22Rv1 (cell line): ENCODE measurements at regions not wholly inside any gene's neighbourhood (a gene's known extent, or its start where the extent isn't known, plus 50 kb on each side); places are given as distances from the start of the nearest gene placed in this dataset.

Source experiments
- H3K27ac ChIP-seq: fragments of 450-650 bp; 2 replicates; pipeline ENCODE4 v1.5.1; 2017
- ZFX ChIP-seq: fragments of 450-650 bp; IDR thresholded peaks from 2 replicates; pipeline ENCODE4 v1.6.1; 2017; ENCODE audit warnings: antibody characterized with exemption, borderline replicate concordance
- TF ChIP-seq, protein P1 (sequence below): fragments of 450-650 bp; IDR thresholded peaks from 2 replicates; pipeline ENCODE4 v1.5.1; 2017; ENCODE audit warnings: mild to moderate bottlenecking

DNA sequence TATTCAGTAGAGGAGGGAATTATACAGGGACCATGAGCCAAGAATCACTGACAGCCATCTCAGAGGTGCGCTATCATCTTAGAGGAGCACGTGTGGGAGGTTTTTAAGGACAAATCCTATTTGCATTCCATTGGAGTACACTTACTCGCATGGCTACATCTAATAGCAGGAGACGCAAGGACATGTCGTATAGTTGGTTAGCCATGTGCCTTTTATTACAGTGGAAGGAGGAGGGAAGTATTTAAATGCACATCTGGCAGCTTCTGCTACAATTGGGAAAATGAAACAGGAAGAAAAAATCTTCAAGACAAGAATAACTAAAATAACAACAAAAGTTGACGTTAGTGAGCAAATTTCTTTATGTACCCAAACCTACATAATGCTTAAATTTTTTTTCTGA is 86.5 kb upstream of the UGP2 start:
- H3K27ac ChIP-seq = no peak overlapping the region
- no peak for TF ChIP-seq ZFX
- TF ChIP-seq, protein P1, sequence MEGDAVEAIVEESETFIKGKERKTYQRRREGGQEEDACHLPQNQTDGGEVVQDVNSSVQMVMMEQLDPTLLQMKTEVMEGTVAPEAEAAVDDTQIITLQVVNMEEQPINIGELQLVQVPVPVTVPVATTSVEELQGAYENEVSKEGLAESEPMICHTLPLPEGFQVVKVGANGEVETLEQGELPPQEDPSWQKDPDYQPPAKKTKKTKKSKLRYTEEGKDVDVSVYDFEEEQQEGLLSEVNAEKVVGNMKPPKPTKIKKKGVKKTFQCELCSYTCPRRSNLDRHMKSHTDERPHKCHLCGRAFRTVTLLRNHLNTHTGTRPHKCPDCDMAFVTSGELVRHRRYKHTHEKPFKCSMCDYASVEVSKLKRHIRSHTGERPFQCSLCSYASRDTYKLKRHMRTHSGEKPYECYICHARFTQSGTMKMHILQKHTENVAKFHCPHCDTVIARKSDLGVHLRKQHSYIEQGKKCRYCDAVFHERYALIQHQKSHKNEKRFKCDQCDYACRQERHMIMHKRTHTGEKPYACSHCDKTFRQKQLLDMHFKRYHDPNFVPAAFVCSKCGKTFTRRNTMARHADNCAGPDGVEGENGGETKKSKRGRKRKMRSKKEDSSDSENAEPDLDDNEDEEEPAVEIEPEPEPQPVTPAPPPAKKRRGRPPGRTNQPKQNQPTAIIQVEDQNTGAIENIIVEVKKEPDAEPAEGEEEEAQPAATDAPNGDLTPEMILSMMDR = no peak

DNA sequence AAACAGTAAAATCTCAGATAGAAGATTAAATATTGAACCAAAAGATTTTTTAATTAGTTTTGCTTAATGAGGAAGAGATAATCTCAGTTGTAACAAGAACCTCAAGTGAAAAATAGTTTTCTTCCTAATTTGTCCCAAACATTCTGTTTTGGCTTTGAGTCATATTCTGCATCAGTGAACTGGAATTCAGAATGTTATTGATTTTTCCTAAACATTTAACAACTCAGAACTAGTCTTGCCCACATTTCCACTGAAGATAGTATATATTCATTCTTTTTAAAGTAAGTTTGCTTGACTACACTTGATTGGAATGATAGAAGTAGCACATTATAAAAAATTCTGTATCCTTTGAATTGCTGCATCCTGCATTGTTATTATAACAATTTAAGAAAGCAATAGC is 85.7 kb upstream of the UGP2 start:
- no peak overlapping the region for H3K27ac ChIP-seq
- TF ChIP-seq ZFX = no peak
- TF ChIP-seq, protein P1 = no peak

DNA sequence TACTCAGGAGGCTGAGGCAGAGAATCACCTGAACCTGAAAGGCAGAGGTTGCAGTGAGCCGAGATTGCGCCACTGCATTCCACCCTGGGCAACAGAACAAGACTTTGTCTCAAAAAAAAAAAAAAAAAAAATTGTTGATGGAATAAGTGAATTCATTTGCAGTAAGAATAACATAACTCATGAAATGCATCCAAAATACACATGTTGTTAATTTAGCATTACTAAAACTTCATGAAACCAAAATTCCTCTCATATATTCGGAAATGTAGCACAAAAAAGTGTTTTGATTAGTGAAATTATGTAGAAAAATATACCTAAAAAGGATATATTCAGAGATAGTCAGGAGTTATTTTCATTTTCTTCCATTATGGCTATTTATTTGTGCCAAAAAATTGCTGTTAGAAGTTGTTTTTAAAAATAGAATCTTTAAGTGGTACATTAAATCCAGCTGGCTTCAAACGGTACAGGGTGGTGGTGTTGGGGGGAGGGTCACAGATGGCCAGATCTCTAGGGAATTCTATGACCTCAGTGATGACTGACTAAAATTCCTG is 78.2 kb upstream of the UGP2 start:
- TF ChIP-seq, protein P1 = no peak
- TF ChIP-seq ZFX = no peak
- H3K27ac ChIP-seq = no peak overlapping the region

DNA sequence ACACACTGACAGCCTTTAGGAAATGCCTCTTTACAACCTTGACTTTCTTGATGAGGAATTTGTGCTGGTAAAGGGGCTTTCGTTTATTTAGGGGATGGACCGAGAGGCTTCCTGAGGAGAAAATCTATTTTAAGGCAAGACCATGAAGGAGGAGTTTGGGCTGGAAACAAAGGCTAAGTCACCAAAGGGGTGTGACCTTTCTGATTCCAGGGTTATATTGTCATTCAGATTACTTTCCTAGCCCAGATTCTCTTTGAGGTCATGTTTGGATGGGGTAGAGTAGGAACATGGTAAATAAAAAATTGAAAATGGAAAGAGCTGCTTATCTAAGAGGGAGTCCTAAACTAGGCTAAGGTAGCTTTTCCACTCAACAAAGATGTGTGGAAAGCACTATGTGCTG is 77.1 kb upstream of the UGP2 start:
- TF ChIP-seq ZFX = no peak
- TF ChIP-seq, protein P1 = no peak
- H3K27ac ChIP-seq = no peak overlapping the region

DNA sequence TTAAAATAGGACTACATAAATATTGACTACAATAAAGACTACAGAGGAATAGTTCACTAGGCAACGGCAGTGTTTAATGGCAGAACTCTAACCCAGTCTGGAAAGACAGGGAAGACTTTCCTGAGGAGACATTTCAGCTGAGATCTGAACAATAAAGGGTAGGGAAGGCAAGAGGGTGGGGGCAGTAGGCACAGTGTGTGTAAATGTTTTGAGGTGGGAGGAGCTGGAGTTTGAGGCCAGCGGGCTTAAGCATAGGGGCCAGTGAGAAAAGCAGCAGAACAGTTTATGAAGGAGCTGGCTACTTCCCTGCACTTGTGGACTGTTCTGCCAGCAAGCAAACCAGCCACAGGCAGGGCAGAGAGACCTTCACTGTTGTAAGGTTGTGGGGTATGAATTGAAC is 76.6 kb upstream of the UGP2 start:
- no peak for TF ChIP-seq ZFX
- H3K27ac ChIP-seq = no peak overlapping the region

DNA sequence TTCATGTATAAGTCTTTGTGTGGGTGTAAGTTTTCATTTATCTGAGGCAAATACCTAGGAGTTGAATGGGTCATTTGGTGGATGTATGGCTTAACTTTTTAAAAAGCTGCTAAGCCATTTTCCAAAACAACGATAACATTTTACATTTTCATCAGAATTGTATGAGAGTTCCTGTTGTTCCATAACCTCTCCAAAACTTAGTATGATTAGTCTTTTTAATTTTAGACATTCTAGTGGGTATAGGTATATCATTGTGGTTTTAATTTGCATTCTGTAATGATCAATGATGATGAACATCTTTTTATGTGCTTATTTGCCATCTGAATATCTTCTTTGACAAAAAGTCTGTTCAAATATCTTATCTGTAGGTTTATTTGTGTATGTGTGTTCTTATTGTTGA is 74.4 kb upstream of the UGP2 start:
- no peak for TF ChIP-seq ZFX
- TF ChIP-seq, protein P1 = no peak
- H3K27ac ChIP-seq = no peak overlapping the region

DNA sequence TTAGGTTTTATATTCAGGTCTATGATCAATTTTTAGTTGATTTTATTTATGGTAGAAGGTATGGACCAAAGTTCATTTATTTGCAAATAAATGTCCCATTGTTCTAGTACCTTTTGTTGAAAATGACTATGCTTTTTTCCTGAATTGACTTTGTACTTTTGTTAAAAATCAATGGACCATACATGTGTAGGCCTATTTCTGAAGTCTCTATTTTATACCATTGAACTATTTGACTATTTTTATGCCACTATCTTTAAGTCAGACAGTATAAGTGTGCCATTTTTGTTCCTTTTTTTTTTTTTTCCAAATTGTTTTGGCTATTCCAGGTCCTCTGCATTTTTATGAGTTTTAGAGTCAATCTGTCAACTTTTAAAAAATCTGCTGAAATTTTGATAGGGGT is 73.6 kb upstream of the UGP2 start:
- TF ChIP-seq, protein P1 = no peak
- no peak for TF ChIP-seq ZFX
- no peak overlapping the region for H3K27ac ChIP-seq

DNA sequence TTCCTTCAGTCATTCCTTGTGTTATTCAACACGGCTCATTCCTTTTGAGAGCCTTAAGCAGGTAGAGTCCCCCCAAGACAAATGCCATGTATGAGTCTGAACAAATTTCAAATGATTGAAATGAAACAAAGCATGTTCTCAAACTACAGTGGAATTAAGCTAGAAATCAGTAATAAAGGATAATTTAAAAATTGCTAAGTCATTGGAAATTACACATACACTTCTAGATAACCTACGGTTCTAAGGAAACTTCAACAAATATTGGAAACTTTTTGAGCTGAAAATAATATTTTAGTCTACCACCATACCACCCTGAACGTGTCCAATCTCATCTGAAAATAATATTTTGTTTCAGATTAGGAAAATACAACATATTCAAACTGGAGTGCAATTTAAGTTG is 71.8 kb upstream of the UGP2 start:
- TF ChIP-seq ZFX = no peak
- TF ChIP-seq, protein P1 = no peak

More for the DNA sequence above, 71.8 kb upstream of the UGP2 start:
- H3K27ac ChIP-seq = no peak overlapping the region
